Liver (tissue), 2 donors: ENCODE measurements at regions not wholly inside any gene's neighbourhood (a gene's known extent, or its start where the extent isn't known, plus 50 kb on each side); places are given as distances from the start of the nearest gene placed in this dataset.

ENCODE experiments used
- ATF3 ChIP-seq: IDR thresholded peaks from 2 replicates; pipeline ENCODE4 v1.6.1; 2016; ENCODE audit warnings: antibody characterized with exemption
- HNF4G ChIP-seq: IDR thresholded peaks from 2 replicates; pipeline ENCODE4 v1.6.1; 2016; ENCODE audit warnings: antibody characterized with exemption
- NR2F2 ChIP-seq: IDR thresholded peaks from 2 replicates; pipeline ENCODE4 v1.6.1; 2016; ENCODE audit warnings: antibody characterized with exemption
- RAD21 ChIP-seq, 2 donors: IDR thresholded peaks; 2 replicates each; pipeline ENCODE4 v1.6.1; 2016; ENCODE audit warnings: antibody characterized with exemption in 2 of 2, mild to moderate bottlenecking in 2 of 2
- RXRA ChIP-seq, 2 donors: IDR thresholded peaks; 2 replicates each; pipeline ENCODE4 v1.6.1; 2017 to 2018; ENCODE audit warnings: antibody characterized with exemption in 2 of 2, mild to moderate bottlenecking in 1 of 2
- donor health status: healthy.

GRCh38 chr7:446289-446935 lies 73.2 kb downstream of the PDGFA start (continued):
- TF ChIP-seq ATF3 = no peak
- no peak for TF ChIP-seq RXRA (IDR thresholded peaks at IDR 0.05)
- no peak for TF ChIP-seq NR2F2
- TF ChIP-seq RAD21 (IDR thresholded peaks at IDR 0.05) = no peak
- TF ChIP-seq HNF4G = no peak
